Testis (tissue), 2 donors: ENCODE measurements at regions not wholly inside any gene's neighbourhood (a gene's known extent, or its start where the extent isn't known, plus 50 kb on each side); places are given as distances from the start of the nearest gene placed in this dataset.
A peak's percentile ranks its signal among the peaks of the same experiment; 100 is the strongest.
"Not testable (repeated sequence)": the region's sequence is repeated elsewhere in the genome, so short reads cannot be mapped to it uniquely, and the experiment has no call there.

Experiments
- DNase-seq: peaks from one replicate; pipeline ENCODE4 v3.0.0-alpha.2; 2019
- H3K27ac ChIP-seq, 2 donors: fragments of 200-600 bp; sonication (generic); one replicate each; pipeline ENCODE4 v1.5.1; 2019
- H3K27me3 ChIP-seq: fragments of 200-600 bp; sonication (generic); one replicate; pipeline ENCODE4 v1.5.1; 2019
- H3K36me3 ChIP-seq: fragments of 200-600 bp; sonication (generic); one replicate; pipeline ENCODE4 v1.5.1; 2017; ENCODE audit warnings: low read depth; ENCODE audit errors: missing control alignments
- H3K4me1 ChIP-seq: fragments of 200-600 bp; sonication (generic); one replicate; pipeline ENCODE4 v1.5.1; 2019
- H3K4me3 ChIP-seq, 2 donors: fragments of 200-600 bp; sonication (generic); one replicate each; pipeline ENCODE4 v1.5.1; 2017 to 2019
- H3K9me3 ChIP-seq: fragments of 200-600 bp; sonication (generic); one replicate; pipeline ENCODE4 v1.5.1; 2017
- CTCF ChIP-seq, 3 experiments: fragments of 450-650 bp in 2 of 3; fragments of 200-600 bp in 1 of 3; sonication (generic) in 1 of 3; IDR thresholded peaks; one replicate each; pipeline ENCODE4 v1.5.1; 2016 to 2019; ENCODE audit warnings: antibody characterized with exemption in 3 of 3, mild to moderate bottlenecking in 2 of 3, moderate library complexity in 1 of 3
- POLR2A ChIP-seq: fragments of 450-650 bp; IDR thresholded peaks from one replicate; pipeline ENCODE4 v1.6.1; 2017; ENCODE audit warnings: antibody characterized with exemption, mild to moderate bottlenecking, moderate library complexity
- WGBS, 2 donors: methylation state at CpG; one replicate each; pipeline ENCODE4 v1.1.5; 2018; 5-methylcytosine and 5-hydroxymethylcytosine counted together
- intact Hi-C: fragments of 100-400 bp; cut with DNase I; formaldehyde crosslinking; loops from one replicate; pipeline ENCODE4 v1.15.1; 2023; ENCODE audit warnings: low total_unique reads

DNA sequence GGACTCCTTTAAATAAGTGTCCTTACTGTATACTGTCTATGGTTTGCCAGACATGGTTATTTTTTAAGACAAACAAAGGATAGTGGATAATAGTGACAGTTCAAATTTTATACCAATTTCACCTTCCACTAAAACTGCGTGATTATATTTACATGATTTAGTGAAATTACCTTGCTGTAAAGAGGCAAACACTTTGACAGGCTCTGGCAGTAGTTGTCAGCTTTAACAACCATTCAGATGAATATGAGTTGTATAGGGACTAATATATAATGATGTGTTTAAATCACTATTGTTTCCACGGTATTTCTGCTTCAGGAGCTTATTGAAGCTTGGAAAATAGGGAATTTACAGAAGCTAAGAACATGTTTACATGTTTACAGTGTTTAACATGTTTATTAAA is 1364.0 kb downstream of the FSCB start:
- no peaks in the 10 kb centered on the region for H3K9me3 ChIP-seq
- 89 to 91% methylated on average over 2 of the region's 2 CpGs for whole genome bisulfite sequencing, 2 donors
- intact Hi-C loops: no loop called here

GRCh38 chr14:43141636-43142191 is 1365.4 kb downstream of the FSCB start:
- TF ChIP-seq POLR2A: no peak
- TF ChIP-seq CTCF (IDR thresholded peaks at IDR 0.05): no peak
- H3K27me3 ChIP-seq: no peaks in the 10 kb centered on the region
- intact Hi-C loops: no loop called here
- no peaks in the 10 kb centered on the region for H3K36me3 ChIP-seq
- H3K4me1 ChIP-seq: no peaks in the 10 kb centered on the region
- H3K4me3 ChIP-seq: peak overlapping the region in 1 of 2 donors; percentile 4
- H3K9me3 ChIP-seq: no peaks in the 10 kb centered on the region
- peak; percentile 13 for DNase-seq
- WGBS, 2 donors: 70 to 83% methylated on average over 17 of the region's 17 CpGs
- H3K27ac ChIP-seq: no peak overlapping the region

More for the DNA sequence above, 1364.0 kb downstream of the FSCB start:
- Histone ChIP-seq H3K36me3 (no peaks in the 10 kb centered on the region), H3K4me3 (no peak overlapping the region), H3K27me3 (no peaks in the 10 kb centered on the region), H3K4me1 (no peaks in the 10 kb centered on the region), H3K27ac (no peak overlapping the region)
- DNase-seq: no peak
- TF ChIP-seq POLR2A (no peak), CTCF (IDR thresholded peaks at IDR 0.05) (no peak)

DNA sequence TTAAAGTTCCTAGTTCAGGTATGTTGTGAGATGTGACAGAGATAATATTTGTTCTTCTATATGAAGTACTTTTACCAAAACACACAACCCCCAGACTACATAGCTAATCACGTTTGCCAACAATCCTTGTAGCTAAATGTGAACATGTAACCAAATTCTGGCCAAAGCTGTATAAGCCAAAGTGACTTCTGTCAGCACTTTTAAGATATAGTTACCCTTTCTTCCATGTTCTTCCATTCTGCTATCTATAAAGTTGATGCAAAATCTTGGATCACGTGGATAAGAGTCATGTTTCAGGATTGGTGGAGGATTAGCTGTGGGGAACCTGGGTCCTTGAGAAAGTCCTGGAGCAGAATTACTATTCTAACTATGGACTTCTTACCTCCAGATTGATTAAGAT is 1366.6 kb downstream of the FSCB start:
- intact Hi-C loops: no loop called here
- no peak for DNase-seq
- Histone ChIP-seq H3K27me3 (no peaks in the 10 kb centered on the region), H3K4me3 (no peak overlapping the region), H3K9me3 (no peaks in the 10 kb centered on the region), H3K36me3 (no peaks in the 10 kb centered on the region), H3K4me1 (no peaks in the 10 kb centered on the region), H3K27ac (no peak overlapping the region)
- TF ChIP-seq POLR2A: no peak
- no peak for TF ChIP-seq CTCF (IDR thresholded peaks at IDR 0.05)
- 61 to 71% methylated on average over 2 of the region's 2 CpGs for WGBS, 2 donors

GRCh38 chr14:43135877-43136411 is 1371.1 kb downstream of the FSCB start:
- WGBS, 2 donors: 63 to 72% methylated on average over 7 to 15 of the region's 23 CpGs
- intact Hi-C loops: no loop called here
- Histone ChIP-seq H3K27ac (no peak overlapping the region), H3K27me3 (no peaks in the 10 kb centered on the region), H3K4me3 (peak overlapping the region in 1 of 2 donors; percentile 36), H3K9me3 (no peaks in the 10 kb centered on the region), H3K36me3 (no peaks in the 10 kb centered on the region), H3K4me1 (no peaks in the 10 kb centered on the region)
- TF ChIP-seq POLR2A: no peak
- TF ChIP-seq CTCF (IDR thresholded peaks at IDR 0.05): no peak
- no peak for DNase-seq

GRCh38 chr14:43132441-43132840 is 1374.6 kb downstream of the FSCB start:
- no peaks in the 10 kb centered on the region for H3K4me1 ChIP-seq
- WGBS, 2 donors: 13 to 17% methylated on average over 1 of the region's 1 CpG
- TF ChIP-seq CTCF (IDR thresholded peaks at IDR 0.05) (no peak), POLR2A (no peak)
- no peak overlapping the region for H3K27ac ChIP-seq
- no peak for DNase-seq
- H3K4me3 ChIP-seq: no peak overlapping the region
- H3K27me3 ChIP-seq: no peaks in the 10 kb centered on the region
- intact Hi-C loops: no loop called here
- no peaks in the 10 kb centered on the region for H3K9me3 ChIP-seq
- H3K36me3 ChIP-seq: no peaks in the 10 kb centered on the region

GRCh38 chr14:43128429-43128828 is 1378.7 kb downstream of the FSCB start:
- H3K27me3 ChIP-seq, H3K4me1 ChIP-seq, H3K27ac ChIP-seq, H3K4me3 ChIP-seq, DNase-seq, H3K9me3 ChIP-seq, intact Hi-C loops, H3K36me3 ChIP-seq: not testable (repeated sequence)
- WGBS, 2 donors: 95 to 100% methylated on average over 1 of the region's 1 CpG

GRCh38 chr14:43127874-43128273 is 1379.2 kb downstream of the FSCB start:
- 87 to 98% methylated on average over 3 of the region's 3 CpGs for WGBS, 2 donors
- H3K27me3 ChIP-seq, H3K4me1 ChIP-seq, H3K4me3 ChIP-seq, H3K9me3 ChIP-seq, H3K36me3 ChIP-seq, intact Hi-C loops, H3K27ac ChIP-seq, DNase-seq: not testable (repeated sequence)
